ENCODE measurements at regions not wholly inside any gene's neighbourhood (a gene's known extent, or its start where the extent isn't known, plus 50 kb on each side); places are given as distances from the start of the nearest gene placed in this dataset.

DNA sequence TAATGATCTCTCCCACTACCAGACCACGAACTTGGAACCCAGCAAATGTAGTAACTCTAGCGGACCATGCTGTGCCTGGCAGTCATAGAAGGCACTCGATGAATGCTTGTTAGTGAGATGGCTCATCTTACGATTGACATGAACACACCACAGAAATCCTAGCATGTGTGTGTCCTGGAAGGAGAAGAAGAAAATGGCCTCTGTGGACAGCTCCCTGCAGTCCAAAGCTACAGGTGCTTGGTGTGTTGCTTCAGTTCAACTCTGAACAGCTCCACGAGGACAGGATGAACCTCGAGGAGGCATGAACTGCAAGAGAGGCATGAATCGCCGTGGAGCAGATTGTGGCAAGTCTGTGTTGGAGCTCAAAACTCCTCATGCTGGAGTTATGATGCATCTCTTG lies 93.5 kb downstream of the KLF6 start:
- no peak for DNase-seq (ENCODE audit: low spot score)

DNA sequence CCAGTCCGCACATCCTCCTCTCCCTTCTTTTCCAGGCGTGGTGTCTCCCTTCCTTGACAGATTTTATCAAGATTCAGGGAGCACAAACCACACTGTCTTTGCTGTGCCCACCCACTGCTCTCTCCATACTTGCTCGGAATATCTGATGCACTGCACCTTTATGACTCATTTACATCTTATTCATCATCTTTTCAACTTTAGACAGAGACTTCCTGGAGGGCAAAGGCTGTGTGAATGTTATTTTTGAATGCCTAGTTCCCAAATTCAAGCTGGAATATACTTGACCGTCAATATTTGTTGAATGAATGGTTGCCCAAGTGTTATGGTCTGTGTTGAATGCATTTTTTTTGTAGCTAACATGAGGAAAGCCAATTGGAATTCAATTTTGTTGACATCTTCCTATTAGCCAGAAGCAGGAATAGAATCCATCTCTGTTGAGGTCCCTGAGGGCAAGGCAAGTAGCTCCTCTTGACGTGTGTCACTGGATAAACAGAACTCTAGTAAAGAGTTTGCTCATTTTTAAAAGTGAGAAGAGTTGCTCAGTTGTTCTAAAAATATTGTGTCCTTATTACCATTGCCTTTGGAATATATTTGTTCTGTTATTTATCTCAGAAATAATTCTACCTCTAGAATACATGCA lies 95.0 kb downstream of the KLF6 start:
- no peak for DNase-seq (ENCODE audit: low spot score)

DNA sequence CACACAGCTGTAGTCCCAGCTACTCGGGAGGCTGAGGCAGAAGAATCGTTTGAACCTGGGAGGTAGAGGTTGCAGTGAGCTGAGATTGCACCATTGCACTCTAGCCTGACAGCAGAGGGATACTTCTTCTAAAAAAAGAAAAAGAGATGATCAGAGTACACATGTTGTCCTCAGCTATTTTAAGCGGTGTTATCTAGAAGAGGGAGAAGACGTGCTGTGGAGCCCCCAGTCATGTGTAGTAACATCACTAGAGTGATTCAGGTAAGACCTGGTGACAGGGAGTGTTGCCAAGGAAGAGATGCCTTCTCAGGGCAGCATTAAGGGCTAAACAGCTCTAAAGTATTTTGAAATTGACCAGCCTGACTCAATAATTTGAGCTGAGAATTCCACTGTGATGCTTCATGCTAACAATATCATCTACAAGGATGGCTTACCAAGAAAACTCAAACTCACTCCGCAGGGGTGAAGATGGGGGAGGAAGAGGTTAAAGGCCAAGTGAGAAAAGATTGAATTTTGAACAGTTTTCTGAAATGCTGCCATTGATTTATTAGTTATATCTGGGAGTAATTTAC lies 97.4 kb downstream of the KLF6 start:
- no peak for DNase-seq (ENCODE audit: low spot score)

DNA sequence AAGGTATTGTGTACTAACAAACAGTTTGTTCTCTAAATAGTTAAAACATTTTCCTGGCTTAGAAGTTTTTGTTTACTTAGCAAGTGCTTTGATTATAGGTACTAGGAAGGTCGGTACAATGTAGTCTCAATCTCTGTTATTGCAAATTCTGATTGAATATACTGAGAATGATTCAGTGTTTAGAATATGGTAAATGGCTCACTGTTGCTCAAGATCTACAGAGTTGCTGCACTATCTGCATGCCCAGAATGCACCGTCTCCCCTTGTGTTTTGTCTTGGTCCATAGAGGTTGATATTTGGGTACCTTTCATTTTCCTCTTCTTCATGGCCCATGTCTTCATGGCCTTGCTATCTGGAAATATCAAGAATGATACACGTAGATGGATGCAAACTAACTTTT lies 99.6 kb downstream of the KLF6 start:
- DNase-seq (ENCODE audit: low spot score), result no peak

DNA sequence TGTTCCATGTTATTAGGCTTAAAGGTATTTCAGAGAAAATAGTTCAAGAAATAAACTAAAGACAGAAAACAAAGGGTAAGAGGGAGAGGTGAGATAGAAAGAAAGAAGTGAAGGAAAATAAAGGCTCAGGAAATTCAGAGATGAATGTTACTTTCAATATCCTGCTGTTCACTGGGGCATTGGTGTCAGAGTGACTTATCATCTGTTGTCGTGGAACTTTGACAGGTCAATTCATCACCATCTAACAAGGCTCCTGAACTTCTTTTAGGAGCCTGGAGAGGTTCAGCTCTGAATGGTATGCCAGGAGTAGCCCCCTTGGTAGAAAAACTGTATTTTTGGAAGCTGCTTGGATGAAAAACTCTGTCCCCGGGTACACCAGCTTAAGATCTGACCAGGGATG lies 100.1 kb downstream of the KLF6 start:
- DNase-seq (ENCODE audit: low spot score), result no peak

DNA sequence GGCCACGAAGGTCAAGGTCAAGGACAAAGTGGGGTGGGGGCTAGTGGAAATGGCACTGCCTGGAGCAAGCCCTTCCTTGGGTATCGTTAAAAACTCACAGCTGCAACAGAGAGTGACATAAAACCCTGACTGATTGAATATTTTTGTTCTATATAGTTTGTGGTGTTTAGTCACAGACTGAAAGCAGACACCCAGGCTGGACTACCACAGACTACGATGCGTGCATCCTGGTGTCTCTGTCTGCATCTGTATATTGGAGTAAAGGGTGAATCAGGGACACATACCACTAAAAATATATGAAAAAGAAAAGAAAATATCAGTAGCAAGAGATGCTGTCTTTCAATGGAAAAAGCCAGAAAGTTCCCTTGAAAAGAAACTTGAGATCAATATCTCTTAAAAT lies 101.4 kb downstream of the KLF6 start:
- DNase-seq (ENCODE audit: low spot score), result no peak

DNA sequence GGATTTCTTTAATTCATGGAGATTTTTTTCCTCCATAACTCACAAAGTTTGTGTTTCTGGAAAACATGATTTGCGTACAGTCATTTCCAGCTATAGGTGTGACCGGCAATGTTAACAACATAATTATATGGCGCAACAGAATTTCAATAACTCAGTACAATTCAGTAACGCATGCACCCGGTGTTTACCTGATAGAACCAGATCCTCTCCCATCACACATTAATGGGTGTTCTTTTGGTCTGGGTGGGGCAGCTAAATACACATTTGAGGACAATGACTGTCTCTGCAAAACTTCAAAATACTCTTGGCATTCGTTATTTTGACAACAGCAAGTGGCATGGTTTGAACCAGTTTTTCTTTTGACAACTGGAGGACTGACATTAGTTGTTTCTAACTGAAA lies 102.3 kb downstream of the KLF6 start:
- no peak for DNase-seq (ENCODE audit: low spot score)

DNA sequence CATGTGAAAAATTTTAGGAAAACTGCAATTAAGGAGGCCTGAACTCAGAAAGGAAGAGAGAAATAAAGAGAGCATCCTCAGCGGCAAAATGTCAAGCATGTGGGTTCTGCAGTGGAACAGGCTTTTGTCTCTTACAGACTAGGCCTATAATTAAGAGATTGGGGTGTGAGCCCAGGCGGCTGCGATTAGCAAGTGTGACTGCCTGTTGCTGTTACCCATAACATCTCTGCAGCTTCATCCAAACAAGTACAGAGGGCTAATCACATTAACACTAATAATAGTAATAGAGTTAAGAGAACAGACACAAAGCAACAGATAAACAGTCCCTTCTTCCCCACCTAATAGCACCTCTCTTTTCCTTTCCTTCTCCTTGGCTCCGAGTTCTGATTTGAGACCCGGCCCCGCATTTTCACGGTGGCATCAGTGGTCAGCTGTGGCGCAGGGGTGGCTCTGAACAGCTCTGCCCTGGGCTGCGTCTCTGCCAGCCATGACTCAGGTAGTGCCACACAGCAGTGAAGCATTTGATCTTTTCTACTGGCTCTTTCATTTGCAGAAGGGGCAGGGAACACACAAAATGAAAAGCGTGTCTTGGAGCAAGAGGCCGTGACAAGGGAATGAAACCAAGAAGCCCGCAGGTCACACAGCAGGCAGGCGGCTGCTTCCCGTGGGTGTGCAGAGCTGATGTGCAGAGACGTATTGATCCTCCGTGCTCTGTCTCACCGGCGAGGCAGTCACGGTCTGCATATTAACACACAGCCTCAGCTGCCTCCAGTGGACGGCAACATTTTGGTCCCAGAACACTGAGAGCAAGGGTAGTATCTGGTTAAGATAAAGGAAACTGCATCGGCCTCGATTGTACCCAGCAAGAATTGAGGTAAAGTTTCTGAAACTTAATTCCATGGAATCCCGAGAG lies 103.1 kb downstream of the KLF6 start:
- no peak for DNase-seq (ENCODE audit: low spot score)

DNA sequence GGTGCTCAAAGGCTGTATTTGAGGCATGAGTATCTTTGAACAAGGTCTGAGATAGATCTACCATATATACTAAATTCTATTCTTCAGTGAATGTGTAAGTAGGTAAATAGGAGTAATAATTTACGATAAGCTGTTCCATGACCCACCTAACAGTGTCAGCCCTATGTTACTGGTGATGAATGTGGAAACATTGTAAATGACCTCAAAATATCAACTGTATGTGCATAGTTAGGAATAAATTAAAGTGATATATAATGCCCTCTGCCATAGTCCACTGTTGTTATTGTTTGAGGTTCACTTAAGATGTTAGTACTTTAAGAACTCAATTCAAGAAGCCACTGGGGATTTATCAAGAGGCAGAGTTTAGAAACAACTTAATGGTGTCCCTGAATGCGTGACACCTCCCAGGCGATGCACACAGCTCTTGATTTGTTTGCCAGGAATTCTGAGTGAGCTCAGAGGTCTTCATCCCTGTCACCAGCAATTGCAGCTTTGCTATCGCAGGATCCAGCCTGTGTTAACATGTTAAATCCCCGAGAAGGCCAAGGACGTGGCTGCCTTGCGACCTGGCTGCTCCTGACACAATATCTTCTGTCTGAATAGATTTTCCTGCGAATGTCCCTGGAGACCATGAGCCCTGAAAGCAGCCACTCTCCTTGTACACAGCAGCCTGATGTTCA lies 104.9 kb downstream of the KLF6 start:
- no peak for DNase-seq (ENCODE audit: low spot score)

DNA sequence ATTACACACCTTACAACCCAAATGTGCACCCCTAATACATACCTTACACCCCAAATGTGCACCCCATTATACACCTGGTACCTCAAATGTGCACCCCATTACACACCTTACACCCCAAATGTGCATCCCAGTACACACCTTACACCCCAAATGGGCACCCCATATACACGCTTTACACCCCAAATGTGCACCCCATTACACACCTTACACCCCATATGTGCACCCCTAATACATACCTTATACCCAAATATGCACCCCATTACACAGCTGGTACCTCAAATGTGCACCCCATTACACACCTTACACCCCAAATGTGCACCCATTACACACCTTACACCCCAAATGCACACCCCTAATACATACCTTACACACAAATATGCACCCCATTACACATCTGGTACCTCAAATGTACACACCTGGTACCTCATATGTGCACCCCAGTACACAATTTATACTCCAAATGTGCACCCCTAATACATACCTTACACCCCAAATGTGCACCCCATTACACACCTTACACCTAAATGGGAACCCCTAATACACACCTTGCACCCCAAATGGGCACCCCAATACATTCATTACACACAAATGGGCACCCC lies 106.3 kb downstream of the KLF6 start:
- DNase-seq (ENCODE audit: low spot score), result no peak

DNA sequence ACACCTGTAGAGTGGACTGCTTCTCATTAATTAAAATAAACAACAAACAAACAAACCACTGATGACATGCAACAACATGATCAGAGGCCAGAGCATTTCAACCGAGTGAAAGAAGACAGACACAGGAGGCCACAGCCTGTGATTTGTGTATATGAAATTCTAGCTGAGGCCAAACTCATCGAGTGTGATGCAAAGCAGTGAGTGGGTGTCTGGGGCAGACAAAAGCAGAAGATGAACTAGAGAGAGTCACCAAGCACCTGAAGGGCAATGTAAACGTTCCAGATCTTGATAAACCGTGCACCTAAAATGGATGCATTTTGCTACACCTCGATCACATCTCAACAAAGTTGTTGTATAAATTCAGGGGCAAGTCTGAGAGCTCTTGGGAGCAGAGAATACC lies 108.4 kb downstream of the KLF6 start:
- DNase-seq (ENCODE audit: low spot score), result no peak

DNA sequence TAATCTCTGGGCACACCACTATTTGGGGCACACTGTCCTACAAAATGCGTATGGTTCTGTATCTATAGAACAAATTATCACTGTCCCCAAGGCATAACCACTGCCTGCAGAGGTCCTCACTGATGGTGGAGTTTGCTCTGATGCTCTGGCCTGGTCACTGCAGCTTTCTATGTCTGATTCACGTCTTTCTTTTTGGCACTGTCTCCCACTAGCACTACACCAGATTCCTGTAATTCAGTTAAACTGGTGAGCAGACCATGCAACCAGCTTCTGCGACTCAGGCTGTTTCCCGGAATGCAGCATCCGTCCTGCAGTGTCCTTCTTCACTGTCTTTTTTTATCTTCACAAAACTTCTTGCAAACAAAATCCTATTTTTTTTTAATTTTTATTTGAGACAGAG lies 112.8 kb downstream of the KLF6 start:
- DNase-seq (ENCODE audit: low spot score), result no peak

DNA sequence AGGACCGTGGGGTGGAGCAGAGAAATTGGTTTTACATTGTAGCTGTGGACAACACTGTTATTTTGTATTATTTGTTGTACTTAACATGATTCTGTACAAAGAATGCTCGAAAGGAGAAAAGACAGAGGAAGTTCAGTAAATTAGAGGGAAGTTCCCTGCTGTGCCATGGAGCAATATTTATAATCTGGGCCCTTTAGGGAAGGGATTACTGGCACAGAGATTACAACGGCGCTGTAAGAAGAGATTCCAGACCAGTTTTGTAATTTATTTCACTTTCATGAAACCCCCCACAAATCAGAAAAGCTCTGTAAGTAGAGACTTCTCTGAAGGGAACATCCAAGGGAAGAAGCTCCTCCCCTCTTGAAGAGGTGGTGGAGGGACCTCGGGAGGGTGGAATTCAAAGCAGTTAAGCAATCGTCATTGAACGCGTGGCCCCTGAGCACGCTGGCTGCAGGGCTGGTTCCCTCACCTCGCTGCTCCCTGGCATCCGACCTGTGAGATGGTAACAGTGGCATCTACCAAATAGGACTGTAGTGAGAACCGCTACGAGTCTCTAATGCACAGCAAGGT lies 113.5 kb downstream of the KLF6 start:
- no peak for DNase-seq (ENCODE audit: low spot score)

DNA sequence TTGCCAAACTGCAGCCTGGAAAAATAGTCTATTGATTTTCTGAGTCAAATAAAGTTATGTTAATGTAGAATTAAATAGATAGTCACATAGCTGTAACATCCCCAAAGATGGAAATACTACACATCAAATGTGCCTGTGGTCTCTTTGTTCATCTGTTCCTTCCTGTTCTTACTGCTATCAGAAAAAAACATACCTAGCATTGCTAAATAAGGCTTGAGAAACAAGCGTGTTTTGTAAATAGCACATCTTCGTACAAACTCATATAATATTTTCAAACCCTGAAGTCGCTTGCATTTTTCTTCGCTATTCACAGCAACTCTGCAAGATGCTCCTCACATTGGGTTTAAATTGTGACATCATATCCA lies 116.1 kb downstream of the KLF6 start:
- no peak for DNase-seq (ENCODE audit: low spot score)

DNA sequence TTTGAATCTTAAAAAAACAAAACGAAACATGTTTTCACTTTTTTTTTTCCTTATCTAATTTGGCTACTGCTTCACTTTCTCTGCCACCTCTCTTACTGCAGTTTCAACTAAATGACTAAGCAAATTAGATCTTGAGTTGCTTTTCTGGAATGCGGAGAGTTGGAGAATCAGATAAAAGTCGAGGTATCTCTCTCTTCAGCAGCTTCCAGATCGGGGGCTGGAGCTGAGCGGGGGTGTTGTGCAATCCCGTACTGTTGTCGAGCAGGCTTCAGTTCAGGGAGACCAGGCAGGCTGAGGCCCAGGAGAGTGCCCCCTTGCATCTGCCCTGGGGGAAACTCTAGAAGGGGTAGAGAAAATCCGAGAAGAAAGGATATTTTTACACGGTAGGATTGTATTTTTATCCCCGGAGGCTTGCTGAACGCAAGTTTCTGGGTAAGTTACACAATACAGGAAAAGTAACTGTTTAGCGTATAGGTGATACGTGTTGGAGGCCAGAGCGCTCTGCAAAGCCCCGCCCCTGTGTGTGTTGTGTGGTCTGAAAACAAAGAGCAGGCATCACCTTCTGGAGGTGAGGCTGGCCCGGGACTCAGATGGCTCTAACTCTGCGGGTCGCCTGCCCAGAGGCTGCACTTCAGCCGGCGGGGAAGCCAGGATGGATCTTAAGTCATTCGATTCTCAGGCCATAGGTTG lies 116.6 kb downstream of the KLF6 start:
- DNase-seq (ENCODE audit: low spot score), result no peak

DNA sequence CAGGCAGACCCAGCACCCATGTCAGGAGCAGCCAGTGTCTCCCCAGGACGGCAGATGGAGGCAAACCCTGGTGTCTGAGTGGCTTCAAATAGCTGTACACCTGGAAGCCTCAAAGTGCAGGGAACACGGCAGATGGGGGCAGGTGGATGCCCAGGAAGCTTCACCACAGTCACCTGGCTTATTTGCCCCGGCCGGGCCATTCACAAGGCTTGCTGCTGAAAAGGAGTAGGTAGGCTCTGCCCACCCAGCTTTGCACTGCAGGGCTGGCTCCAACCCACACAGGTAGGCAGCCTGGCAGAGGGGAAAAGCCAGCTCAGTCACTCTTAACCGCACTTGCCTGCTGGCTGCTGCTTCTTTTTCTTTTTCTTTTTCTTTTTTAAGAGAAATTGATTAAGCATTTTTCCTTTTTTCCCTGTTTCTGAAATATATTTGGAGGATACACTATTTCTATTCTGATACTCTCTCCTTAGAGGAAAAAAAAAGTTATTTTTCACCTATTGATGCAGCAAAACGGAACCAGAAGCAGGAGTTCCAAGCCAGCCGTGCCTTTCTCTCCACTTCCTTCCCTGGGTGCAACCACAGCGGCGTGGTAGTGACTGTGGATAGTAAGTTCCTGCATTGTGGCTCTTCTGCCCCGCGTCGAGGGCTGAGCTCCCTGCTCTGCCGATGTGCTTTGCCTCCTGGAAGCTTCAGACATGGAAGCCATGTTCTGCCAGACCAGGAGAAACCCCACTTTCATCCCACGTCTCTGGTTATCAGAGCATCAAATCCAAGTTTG lies 118.3 kb downstream of the KLF6 start:
- no peak for DNase-seq (ENCODE audit: low spot score)

DNA sequence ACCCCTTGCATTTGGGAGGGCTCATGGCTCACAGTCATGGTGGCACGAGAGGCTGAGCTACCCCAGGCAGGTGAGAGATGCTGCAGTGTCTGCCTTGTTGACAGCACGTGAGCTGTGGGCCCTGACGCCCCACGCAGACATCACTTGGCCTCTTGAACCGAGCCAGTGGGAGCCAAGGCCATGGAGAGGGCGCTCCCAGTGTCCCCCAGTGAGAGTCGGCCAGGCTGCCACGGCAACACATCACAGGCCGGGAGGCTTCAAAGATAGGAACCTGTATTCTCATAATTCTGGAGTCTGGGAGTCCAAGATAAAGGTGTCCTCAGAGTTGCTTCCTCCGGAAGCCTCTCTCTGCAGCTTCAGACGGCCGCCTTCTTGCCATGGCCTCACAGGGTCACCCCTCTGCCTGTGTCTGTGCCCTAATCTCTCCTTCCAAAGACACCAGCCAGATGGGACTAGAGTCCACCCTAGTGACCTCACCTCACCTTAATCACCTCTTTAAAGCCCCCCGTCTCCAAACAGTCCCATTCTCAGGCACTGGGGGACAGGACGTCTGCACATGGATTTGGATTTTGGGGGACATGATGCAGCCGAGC lies 119.6 kb downstream of the KLF6 start:
- no peak for DNase-seq (ENCODE audit: low spot score)

DNA sequence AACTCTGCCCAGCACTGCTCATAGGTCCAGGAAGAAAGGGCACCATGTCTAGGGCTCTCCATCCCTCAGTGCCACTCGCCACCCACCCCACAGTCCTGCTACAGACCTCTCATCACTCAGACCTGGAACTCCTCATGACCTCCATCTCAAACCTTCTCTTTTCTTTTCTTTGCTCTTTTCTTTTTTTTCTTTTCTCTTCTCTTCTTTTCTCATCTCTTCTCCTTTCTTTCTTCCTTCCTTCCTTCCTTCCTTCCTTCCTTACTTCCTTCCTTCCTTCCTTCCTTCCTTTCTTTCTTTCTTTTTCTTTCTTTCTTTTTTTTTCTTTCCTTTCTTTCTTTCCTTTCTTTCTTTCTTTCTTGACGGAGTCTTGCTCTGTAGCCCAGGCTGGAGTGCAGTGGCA lies 122.2 kb downstream of the KLF6 start:
- DNase-seq (ENCODE audit: low spot score), result no peak

DNA sequence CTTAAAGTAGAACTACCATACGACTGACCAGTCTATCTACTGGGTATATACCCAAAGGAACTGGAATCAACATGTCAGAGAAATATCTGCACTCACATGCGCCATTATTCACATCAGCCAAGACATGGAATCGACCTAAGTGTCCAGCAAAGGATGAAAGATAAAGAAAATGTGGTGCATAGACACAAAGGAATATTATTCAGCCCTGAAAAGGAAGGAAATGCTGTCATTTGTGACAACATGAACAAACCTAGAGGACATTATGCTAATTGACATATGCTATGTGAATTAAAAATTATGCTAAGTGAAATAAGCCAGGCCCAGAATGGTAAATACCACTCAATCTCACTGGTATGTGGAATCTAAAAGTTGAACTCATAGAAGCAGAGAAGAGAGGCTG lies 123.7 kb downstream of the KLF6 start:
- DNase-seq (ENCODE audit: low spot score), result no peak

DNA sequence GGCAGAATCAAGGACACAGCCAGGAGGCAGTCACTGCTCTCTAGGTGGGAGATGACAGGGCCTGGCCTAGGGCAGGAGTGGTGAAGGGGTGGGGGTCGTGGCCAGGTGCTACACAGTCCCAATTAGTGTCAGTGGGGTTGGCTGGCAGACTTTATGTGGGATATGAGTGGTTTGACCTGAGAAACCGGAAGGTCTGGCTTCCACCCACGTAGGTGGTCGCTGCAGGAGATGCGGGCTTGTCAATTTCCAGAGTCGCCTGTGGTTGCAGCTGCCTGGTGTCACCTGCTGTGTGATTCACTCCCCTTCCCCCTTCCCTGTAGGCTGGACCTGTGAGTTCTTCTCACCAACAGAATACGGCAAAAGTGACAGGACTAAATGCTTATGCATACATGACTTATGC lies 124.3 kb downstream of the KLF6 start:
- DNase-seq (ENCODE audit: low spot score), result no peak
